HG03039 (cell line): ENCODE measurements at regions not wholly inside any gene's neighbourhood (a gene's known extent, or its start where the extent isn't known, plus 50 kb on each side); places are given as distances from the start of the nearest gene placed in this dataset.

Experiments used
- ATAC-seq: cut with Tn5 transposase; IDR thresholded peaks from one replicate; pipeline ENCODE4 v1.9.1; 2021; ENCODE audit warnings: mild to moderate bottlenecking, moderate library complexity; ENCODE audit not compliant: unreplicated experiment

DNA sequence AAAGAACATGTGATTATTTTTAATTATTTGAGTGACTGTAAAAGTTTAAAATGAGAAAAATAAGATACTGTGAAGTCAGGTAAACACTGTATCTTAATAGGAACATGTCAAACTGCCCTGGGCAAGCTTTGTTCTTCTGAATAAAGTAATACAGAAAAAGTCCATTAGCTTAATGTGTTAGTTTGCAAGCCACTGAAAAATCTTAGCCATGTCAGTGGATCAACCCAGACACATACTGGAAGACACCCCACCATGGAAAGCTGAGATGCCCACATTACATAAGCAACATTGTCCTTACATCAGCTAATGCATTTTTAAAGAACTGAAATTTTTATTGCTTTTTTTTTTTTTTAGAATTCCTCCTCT is 155.2 kb downstream of the BBOX1 start:
- no peak for ATAC-seq

DNA sequence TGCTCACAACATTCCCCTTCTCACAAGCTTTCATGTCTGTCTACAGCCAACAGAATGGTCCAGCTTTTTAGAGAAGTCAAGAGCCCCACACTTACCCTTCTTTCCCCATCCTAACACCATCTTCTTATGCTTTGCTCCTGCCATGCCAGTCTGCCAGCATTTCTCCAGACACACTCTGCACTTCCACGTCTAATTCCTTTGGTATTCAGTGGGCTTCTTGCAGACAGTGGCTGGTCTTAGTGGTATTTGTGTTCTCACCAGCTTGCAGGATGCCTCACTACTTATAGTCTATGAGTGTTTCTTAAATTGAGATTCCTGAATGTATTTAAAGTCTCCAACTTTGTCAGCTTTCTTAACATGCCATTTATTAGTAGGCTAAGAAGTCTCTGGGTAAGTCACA is 154.4 kb downstream of the BBOX1 start:
- no peak for ATAC-seq

- no peak for ATAC-seq
Observed at GRCh38 chr11:27193434-27194225, 153.0 kb downstream of the BBOX1 start.

DNA sequence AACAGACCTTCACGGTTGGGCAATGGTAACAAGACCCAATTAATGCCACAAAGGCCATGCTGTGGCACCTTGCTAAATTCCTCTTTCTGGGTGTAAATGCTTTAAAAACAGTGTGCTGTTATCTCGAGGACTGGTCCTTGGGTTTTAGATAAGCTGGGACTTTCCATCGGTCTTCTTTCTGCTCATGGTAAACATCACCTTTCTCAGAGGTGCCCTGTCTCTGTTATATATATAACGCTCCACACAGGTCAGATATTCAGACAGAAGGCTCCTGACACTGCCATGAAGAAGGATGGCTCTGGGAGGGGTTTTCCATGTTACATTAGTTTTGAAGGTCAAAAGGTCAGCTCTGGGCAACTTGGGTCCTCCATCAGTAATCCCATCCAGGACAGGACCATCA is 151.6 kb downstream of the BBOX1 start:
- no peak for ATAC-seq

DNA sequence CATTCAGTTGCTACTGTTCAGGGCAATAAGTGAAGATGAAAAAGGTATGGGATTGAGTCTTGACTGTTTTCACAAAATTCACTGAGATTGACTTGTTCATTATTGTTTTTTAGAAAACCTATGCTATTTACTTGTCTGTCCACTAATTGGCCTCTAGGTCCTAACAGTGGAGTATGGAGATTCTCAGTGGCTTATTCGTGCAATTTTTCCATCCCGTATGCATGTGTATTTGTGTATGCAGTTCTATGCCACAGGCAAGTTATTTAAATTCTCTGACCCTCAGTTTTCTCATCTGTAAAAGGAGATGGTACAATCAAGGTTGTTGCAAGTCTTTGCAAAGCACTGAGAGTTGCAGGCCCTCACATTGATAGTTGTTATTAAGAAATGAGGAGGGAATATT is 151.0 kb downstream of the BBOX1 start:
- ATAC-seq = no peak

- no peak for ATAC-seq
Observed at GRCh38 chr11:27188696-27189095, 148.1 kb downstream of the BBOX1 start.

DNA sequence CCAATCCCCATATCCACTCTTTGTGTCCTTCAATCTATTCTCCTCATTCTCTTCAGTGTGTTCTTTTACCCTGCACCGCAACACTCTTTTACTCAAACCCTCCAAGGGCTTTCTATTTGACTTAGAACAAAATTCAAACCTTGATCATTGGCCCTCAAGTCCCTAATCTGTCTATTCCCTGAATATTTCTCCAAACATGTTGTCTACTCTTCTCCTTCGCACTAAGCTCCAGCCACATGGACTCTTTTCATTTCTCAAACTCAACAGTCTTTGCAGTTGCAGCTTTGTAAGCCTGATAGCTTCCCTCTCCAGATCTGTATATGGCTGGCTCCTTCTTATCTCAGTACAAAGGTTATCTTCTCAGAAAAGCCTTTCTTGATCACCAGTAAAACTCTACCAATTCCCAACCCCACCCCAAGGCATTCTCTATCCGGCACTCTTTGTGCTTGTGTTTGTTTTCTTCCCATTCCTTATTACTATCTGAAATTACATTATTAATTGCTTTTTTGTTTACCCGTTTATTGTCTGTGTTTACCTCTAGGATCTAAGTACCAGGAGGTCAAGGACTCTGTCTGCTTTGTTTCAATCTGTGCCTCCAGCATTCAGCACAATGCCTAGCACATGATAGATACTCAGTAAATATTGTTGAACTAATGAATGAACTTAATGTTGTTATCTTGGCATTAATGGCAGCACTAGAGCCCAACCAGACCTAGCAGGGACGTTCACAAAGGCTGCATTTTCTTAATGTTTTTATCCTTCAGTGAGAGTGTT is 147.4 kb downstream of the BBOX1 start:
- ATAC-seq = no peak

GRCh38 chr11:27187075-27187847 is 146.6 kb downstream of the BBOX1 start:
- ATAC-seq = no peak

DNA sequence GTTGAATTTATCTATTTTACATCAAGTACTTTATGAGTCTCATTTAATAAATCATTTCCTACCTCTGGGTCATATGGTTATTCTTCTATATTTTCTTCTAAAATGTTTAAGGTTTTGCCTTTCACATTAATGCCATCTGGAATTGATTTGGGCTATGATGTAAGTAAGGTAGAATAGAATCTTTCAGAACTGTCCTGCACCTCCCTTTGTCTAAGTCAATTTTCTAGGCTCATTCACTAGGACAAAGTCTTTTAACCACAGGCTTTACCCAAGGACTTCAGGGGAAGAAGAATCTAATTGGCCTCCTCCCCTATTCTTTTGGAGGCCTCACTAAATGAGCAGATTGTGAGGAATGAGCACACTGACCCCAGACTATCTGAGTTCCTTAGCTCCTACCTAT is 146.0 kb downstream of the BBOX1 start:
- ATAC-seq = no peak

- no peak for ATAC-seq
Observed at GRCh38 chr11:27184458-27185312, 144.1 kb downstream of the BBOX1 start.

DNA sequence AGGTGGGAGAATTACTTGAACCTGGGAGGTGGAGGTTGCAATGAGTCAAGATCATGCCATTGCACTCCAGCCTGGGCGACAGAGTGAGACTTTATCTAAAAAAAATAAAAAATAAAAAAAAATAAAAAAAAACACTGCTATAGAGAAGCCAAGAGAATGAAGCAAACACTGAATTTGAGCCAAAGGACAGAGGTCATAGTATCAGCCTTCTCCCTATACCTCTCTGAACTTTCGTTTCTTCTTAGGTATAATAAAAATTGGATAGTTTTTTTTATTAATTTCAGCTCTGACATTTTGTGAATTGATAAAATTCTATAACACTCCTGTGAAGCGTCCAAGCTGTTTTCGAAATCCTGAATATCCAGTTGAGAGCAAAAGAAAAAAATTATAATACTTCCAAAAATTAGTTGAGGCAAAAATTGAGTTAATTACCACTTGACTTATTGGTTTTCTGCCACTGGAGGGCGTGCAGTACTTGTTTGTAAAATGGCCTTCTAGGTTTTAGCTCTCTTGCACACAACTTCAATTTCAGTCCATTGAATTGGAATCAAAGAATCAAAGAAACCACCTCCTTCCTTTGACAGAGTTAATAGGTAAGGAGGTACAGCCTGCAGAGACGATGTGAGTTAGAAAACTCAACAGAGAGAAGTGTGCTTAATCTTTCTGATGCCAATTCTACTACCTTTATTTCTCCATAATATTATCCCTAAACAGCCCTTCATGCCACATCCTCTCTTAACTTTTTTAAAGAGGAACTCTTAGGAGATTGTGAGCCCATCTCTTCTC is 143.2 kb downstream of the BBOX1 start:
- ATAC-seq = no peak

DNA sequence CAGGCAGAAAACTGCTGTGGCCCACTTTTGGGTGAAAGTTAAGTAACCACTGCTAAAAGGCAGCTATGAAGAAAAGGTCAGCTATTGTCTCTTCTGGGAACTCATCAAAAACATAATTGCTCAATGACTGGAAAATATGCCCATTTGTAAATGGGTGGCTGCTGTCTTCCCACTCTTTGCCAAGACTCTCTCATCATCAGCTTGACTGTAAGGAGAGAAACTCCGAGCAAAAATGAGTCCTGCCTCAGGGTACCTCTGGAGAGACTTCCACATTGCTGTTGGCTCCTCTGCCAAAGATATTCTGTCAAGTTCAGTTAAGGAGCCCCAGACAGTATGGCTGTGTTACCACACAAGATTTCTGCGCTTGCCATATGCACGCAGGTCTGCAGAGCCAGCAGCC is 138.7 kb downstream of the BBOX1 start:
- no peak for ATAC-seq

- ATAC-seq = no peak
Observed at GRCh38 chr11:27178859-27179258, 138.2 kb downstream of the BBOX1 start.
